Epithelial cell of proximal tubule (primary cell): ENCODE measurements at regions not wholly inside any gene's neighbourhood (a gene's known extent, or its start where the extent isn't known, plus 50 kb on each side); places are given as distances from the start of the nearest gene placed in this dataset.

ENCODE experiments used
- DNase-seq: peaks from one replicate; pipeline ENCODE4 v3.0.0-alpha.2; 2011; ENCODE audit warnings: low read depth
- H3K4me3 ChIP-seq: 2 replicates; pipeline ENCODE4 v1.5.1; 2011; ENCODE audit warnings: low read depth, mild to moderate bottlenecking, low read length
- TF ChIP-seq, protein P1 (sequence below): conservative IDR thresholded peaks from 2 replicates; pipeline ENCODE4 v1.5.1; 2012; ENCODE audit warnings: low read depth, mild to moderate bottlenecking, low read length

DNA sequence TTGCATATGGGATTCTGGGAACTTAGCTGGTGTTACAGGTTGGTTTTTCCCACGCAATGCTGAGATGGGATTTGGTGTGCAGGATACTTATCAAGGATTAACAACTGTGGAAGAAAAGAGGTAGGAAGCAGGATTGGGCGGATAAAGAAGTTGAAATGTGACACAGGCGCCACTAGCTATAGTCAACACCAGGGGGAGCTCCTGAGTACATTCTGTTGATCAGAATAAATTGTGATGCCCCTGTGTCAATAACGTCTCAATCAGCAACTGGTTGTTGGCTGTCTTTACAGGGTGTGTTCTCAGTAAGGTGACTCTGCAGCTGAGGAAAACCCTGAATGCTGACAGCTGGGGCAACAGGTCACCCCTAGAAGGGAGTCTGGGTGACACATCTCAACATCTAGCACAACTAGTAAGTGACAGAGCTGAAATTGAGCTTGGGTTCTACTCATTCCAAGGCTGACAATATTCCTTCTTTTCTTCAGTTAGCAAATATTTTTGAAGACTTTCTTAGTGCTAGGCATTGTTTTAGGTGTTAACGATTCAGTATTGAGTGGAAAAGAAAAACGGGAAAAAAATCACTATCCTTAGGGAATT, 143.0 kb downstream of the ARL6IP6 start:
- H3K4me3 ChIP-seq = no peak overlapping the region
- TF ChIP-seq, protein P1, sequence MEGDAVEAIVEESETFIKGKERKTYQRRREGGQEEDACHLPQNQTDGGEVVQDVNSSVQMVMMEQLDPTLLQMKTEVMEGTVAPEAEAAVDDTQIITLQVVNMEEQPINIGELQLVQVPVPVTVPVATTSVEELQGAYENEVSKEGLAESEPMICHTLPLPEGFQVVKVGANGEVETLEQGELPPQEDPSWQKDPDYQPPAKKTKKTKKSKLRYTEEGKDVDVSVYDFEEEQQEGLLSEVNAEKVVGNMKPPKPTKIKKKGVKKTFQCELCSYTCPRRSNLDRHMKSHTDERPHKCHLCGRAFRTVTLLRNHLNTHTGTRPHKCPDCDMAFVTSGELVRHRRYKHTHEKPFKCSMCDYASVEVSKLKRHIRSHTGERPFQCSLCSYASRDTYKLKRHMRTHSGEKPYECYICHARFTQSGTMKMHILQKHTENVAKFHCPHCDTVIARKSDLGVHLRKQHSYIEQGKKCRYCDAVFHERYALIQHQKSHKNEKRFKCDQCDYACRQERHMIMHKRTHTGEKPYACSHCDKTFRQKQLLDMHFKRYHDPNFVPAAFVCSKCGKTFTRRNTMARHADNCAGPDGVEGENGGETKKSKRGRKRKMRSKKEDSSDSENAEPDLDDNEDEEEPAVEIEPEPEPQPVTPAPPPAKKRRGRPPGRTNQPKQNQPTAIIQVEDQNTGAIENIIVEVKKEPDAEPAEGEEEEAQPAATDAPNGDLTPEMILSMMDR = peak; percentile 81
- DNase-seq = no peak

- TF ChIP-seq, protein P1 = no peak
- no peak for DNase-seq
- no peak overlapping the region for H3K4me3 ChIP-seq
Observed at GRCh38 chr2:152858594-152859265, 140.3 kb downstream of the ARL6IP6 start.

- no peak for DNase-seq
- H3K4me3 ChIP-seq = no peak overlapping the region
- TF ChIP-seq, protein P1 = no peak
Observed at GRCh38 chr2:152846697-152847470, 128.5 kb downstream of the ARL6IP6 start.

GRCh38 chr2:152835674-152836073, 117.3 kb downstream of the ARL6IP6 start:
- TF ChIP-seq, protein P1 = no peak
- no peak overlapping the region for H3K4me3 ChIP-seq
- DNase-seq = no peak

- TF ChIP-seq, protein P1 = no peak
- no peak overlapping the region for H3K4me3 ChIP-seq
- no peak for DNase-seq
Observed at GRCh38 chr2:152827944-152828343, 109.5 kb downstream of the ARL6IP6 start.

GRCh38 chr2:152826581-152827279, 108.3 kb downstream of the ARL6IP6 start:
- DNase-seq = peak; percentile 61
- H3K4me3 ChIP-seq = no peak overlapping the region
- TF ChIP-seq, protein P1 = no peak
